ENCODE measurements at regions not wholly inside any gene's neighbourhood (a gene's known extent, or its start where the extent isn't known, plus 50 kb on each side); places are given as distances from the start of the nearest gene placed in this dataset.

DNA sequence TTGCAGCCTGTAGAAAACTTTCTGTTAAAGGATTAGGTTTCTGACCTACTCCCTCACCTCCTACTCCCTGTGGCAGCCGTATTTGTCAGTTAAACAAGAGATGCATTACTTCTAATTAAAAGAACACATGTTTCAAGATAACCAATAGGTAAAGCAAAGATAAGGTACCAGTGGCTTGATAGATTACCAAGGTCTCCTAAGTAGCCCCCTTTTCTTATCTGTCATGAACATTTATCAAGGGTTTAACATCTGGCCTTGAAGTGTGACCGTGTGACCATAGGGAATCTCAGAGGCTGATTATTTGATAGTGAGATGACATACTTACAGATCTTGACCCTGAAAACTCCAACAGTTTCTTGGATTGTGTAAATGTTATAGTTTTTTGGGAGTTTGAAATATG, 764.0 kb upstream of the EDIL3 start:
- no peak for DNase-seq
- H3K27ac ChIP-seq, result no peak overlapping the region
- TF ChIP-seq CTCF (IDR thresholded peaks at IDR 0.05), result no peak
- no peak for TF ChIP-seq POLR2A (IDR thresholded peaks at IDR 0.05)
- no peak overlapping the region for H3K4me3 ChIP-seq
- WGBS, 2 donors, result 70 to 72% methylated on average over 2 of the region's 2 CpGs
- no peaks in the 10 kb centered on the region for H3K9me3 ChIP-seq
- H3K4me1 ChIP-seq, result no peaks in the 10 kb centered on the region
- H3K27me3 ChIP-seq, result no peaks in the 10 kb centered on the region
- intact Hi-C loops (cut with DNase I; ENCODE audit: low total_unique reads), result no loop called here
- H3K36me3 ChIP-seq (ENCODE audit: low read depth, missing control alignments), result no peaks in the 10 kb centered on the region

GRCh38 chr5:85159395-85159794, 774.7 kb upstream of the EDIL3 start:
- H3K4me1 ChIP-seq, result no peaks in the 10 kb centered on the region
- DNase-seq, result no peak
- 55 to 57% methylated on average over 6 of the region's 6 CpGs for WGBS, 2 donors
- no peaks in the 10 kb centered on the region for H3K9me3 ChIP-seq
- TF ChIP-seq CTCF (IDR thresholded peaks at IDR 0.05), result no peak
- no peak for TF ChIP-seq POLR2A (IDR thresholded peaks at IDR 0.05)
- H3K27me3 ChIP-seq, result no peaks in the 10 kb centered on the region
- H3K36me3 ChIP-seq (ENCODE audit: low read depth, missing control alignments), result no peaks in the 10 kb centered on the region
- intact Hi-C loops (cut with DNase I; ENCODE audit: low total_unique reads), result no loop called here
- no peak overlapping the region for H3K4me3 ChIP-seq
- H3K27ac ChIP-seq, result no peak overlapping the region

DNA sequence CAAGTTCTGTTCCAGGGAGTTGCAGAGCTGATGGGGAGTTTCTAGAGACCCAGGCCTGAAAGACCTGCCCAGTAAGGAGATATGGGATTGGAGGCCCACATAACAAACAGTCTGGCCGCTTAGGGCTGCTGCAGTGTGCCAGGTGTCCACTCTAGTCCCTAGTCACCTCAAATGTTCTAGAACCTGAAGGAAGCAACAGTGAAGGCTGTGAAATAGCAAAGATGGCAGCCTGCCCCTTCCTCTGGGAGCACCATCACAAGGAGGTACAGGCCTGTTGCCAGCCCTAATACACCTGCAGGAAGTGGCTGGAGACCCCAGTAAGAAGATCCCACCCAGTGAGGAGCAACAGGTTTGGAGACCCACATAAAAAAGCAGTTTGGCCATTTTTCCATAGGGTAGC, 783.8 kb upstream of the EDIL3 start:
- TF ChIP-seq CTCF (IDR thresholded peaks at IDR 0.05) (no peak), POLR2A (IDR thresholded peaks at IDR 0.05) (no peak)

GRCh38 chr5:85170183-85170582, 785.5 kb upstream of the EDIL3 start:
- Histone ChIP-seq H3K4me1 (no peaks in the 10 kb centered on the region), H3K9me3 (no peaks in the 10 kb centered on the region), H3K27ac (no peak overlapping the region), H3K36me3 (ENCODE audit: low read depth, missing control alignments) (no peaks in the 10 kb centered on the region), H3K4me3 (no peak overlapping the region), H3K27me3 (no peaks in the 10 kb centered on the region)
- WGBS, 2 donors, result 81 to 83% methylated on average over 3 to 4 of the region's 4 CpGs
- DNase-seq, result no peak
- intact Hi-C loops (cut with DNase I; ENCODE audit: low total_unique reads), result no loop called here
- TF ChIP-seq CTCF (IDR thresholded peaks at IDR 0.05) (no peak), POLR2A (IDR thresholded peaks at IDR 0.05) (no peak)

More for the DNA sequence above, 783.8 kb upstream of the EDIL3 start:
- no peaks in the 10 kb centered on the region for H3K9me3 ChIP-seq
- no peaks in the 10 kb centered on the region for H3K36me3 ChIP-seq (ENCODE audit: low read depth, missing control alignments)
- no peak overlapping the region for H3K4me3 ChIP-seq
- H3K4me1 ChIP-seq, result no peaks in the 10 kb centered on the region
- DNase-seq, result no peak
- H3K27ac ChIP-seq, result no peak overlapping the region
- H3K27me3 ChIP-seq, result no peaks in the 10 kb centered on the region
- intact Hi-C loops (cut with DNase I; ENCODE audit: low total_unique reads), result no loop called here
- 88 to 100% methylated on average over 1 of the region's 1 CpG for WGBS, 2 donors

DNA sequence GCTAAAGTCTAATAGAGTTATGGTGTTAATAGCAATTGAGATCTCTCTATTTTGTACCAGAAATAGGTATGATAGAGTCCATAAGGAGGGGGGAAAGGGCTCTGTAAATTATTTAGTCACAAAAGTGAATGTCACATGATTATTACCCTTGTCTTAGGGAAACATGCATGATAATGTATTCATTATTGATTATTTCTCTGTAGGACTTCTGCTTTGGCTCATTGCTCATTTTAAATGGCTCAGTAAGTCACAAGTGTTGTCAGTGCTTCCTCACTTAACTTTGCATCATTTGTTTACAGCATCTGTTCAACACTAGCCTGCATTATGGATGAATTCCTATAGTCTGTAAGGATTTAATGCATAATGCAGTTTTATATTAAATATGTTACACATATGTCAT, 788.8 kb upstream of the EDIL3 start:
- intact Hi-C loops (cut with DNase I; ENCODE audit: low total_unique reads), result no loop called here
- TF ChIP-seq POLR2A (IDR thresholded peaks at IDR 0.05) (no peak), CTCF (IDR thresholded peaks at IDR 0.05) (no peak)
- no peaks in the 10 kb centered on the region for H3K4me1 ChIP-seq
- H3K27me3 ChIP-seq, result no peaks in the 10 kb centered on the region
- H3K36me3 ChIP-seq (ENCODE audit: low read depth, missing control alignments), result no peaks in the 10 kb centered on the region
- no peak for DNase-seq
- no peak overlapping the region for H3K4me3 ChIP-seq
- H3K9me3 ChIP-seq, result no peaks in the 10 kb centered on the region
- no peak overlapping the region for H3K27ac ChIP-seq
